GM18520 (cell line): ENCODE measurements at regions not wholly inside any gene's neighbourhood (a gene's known extent, or its start where the extent isn't known, plus 50 kb on each side); places are given as distances from the start of the nearest gene placed in this dataset.
"Not testable (repeated sequence)": the region's sequence is repeated elsewhere in the genome, so short reads cannot be mapped to it uniquely, and the experiment has no call there.

ENCODE experiments used
- ATAC-seq: cut with Tn5 transposase; IDR thresholded peaks from one replicate; pipeline ENCODE4 v1.9.1; 2021; ENCODE audit not compliant: unreplicated experiment

DNA sequence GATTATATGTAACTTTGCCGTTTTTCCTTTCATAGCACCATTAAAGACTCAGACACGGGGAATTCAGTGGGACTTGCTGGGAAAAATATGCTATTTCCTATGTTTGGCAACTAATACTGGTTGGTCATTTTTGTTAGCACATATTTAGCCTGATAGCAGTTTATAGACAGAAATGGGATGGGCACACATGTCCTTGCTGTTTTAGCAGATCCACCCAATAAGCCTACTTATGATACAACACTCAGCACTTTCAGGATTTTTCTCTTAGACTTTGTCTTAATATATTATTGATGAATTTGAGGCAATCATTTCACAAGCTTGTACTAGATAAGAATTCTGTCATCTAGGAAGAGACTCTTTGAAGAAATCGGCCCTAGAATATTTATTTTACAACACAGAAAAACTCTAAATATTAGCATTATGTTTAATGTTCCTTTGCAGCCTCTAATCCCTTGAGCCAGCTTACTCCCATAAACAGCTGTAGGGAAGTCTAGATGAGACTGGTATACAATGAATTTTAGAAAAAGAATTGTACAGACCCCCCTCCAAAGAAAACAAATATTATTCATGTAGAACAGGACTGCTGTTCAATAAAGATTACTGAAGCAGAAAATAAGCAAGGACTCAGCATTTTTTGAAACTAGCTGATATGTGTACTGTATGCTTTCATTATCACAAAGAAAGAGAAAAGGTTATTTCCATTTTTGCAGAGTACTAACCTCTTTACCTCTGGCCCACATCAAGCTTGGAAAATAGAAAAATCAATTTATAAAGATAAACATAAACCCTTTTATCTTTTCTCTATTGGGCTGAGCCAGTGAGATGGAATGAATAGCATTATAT lies 656.8 kb upstream of the SGO1 start:
- no peak for ATAC-seq

DNA sequence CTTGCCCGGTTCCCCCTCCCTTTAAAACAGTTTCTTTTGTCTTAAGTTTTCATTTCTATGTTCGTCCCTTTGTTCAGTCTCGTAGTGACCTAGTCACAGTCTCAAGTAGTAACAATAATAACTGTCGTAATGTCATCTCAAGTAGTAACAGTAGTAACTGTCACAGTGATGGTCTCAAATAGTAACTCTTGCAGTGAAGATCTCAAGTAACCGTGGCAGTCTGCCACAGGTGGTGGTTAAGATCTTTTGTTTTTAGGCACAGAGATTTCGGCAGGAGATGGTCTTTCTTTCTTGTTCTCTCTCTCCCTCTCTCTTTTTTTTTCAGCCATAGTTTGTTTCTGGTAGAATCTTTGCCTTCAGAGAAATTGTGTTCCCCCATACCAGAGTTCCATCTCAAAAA lies 656.0 kb upstream of the SGO1 start:
- ATAC-seq, result no peak

DNA sequence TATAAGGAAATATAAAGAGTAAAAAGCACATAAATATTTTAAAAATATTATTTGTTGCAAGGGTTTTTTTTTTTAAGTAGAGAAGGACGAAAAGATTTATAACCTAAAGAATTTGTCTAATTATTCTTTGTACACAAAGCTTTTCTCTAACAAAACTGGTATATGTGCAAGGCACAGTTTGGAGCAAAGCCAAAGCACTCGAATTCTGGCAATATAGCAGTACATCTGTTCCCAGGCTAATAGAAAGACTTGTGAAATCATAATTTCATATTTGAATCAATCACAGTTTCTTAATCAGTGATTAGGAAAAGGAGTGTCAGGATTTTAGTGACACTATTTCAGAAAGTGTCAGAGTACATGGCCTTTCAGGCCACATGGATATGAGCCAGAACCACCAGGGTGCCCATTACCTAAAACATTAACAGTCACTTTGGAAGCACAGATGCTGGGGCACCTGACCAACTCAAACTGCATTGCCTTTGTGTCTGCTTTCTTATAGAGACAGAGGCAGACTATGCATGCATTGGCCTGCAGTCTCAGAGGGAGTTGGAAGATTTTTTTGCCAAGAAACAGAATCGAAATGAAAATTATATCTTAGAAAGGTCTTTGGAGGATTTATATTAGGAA lies 651.8 kb upstream of the SGO1 start:
- ATAC-seq, result no peak

DNA sequence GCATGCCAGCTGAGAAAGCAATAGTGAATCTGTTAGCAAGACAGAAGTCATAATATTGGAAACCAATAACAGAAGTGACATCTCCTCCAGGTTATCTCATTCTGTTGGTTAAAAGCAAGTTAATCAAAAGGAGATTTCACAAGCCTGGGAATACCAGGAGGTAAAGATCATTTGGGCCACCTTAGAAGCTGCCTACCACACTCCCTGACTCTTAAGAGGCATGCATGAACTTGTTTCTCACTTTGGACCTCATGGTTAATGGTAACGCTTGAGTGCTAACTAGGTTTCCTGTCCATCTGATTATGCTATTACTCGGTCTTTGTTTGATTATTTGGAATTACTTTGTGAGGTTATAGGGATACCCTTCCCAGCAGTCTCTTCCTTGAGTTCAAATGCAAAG lies 650.8 kb upstream of the SGO1 start:
- ATAC-seq, result no peak

DNA sequence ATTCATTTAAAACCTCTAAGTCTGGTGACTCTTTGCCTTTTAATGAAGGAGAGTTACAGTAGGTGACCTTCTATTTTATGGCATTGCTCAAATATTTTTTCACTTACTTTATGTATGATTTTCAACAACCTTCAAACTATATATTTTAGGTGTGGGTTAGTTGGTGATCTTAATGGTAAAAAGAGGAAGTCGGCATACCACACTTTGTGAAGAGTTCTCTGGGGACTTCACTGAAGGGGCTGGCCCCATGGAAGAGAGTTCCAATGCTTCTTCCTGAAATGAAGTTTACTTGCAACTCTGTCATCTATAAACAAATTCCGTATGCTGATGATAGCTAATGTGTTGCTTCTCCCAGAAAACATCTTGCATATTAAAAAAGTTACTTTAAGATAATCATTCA lies 647.0 kb upstream of the SGO1 start:
- ATAC-seq, result no peak

DNA sequence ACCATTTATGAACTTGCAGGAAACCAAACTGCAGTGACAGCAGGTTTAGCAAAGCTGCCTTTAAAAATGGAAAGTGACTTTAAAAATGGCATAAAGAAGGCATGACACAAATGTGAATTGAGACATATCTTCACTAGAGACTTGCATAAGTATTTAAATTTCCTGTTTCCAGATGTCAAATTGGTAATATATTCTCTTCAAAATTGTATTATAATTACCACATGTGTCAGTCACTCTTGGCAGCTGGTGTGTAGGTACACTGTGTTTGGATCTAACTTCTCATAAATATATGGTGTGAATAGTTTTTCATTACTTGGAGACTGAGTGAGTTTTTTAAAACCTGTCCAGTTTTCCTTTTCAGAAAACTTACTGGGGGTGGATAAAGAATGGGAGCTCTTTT lies 636.2 kb upstream of the SGO1 start:
- no peak for ATAC-seq

DNA sequence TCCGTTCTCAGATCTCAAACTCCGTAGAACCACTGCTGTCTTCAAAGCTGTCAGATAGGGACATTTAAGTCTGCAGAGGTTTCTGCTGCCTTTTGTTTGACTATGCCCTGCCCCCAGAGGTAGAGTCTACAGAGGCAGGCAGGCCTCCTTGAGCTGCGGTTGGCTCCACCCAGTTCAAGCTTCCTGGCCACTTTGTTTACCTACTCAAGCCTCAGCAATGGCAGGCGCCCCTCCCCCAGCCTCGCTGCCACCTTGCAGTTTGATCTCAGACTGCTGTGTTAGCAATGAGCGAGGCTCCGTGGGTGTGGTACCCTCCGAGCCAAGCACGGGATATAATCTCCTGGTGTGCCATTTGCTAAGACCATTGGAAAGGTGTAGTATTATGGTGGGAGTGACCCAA lies 634.9 kb upstream of the SGO1 start:
- ATAC-seq, result not testable (repeated sequence)

DNA sequence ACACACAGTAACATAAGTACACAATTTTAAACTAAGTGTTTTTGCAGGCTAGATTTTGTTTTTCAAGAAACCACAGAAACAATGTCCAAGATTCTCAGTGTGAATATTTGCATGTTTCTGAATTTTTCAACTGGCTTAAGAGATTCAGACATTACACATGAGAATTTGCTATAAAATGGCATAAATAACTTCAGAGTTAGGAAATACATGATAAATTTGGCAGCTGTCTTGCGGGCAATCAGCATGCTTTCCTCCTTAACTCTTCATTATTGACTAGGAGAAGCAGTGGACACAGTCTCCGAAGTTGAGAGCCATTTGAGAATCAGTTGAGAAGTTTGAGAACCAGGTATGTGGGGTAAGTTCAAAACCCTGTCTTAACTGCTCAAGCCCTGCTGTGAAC lies 625.6 kb upstream of the SGO1 start:
- no peak for ATAC-seq

DNA sequence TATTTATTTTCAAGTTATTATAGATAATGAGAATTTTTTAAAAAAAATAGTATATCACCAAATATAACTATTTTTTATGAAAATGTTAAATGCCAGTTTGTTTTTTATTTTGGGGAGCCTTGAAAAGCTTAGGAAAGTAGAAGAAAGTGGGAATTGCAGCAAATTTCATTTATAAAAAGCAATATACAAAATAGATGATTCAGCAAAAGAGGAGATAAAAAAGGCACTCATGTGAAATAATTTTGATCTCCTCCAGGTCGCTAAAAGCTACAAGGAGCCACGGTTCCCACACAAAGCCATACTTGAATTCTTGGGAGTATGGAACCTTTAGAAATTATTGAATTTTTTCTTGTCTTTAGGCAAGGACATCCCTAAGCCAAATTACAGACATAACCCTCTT lies 625.0 kb upstream of the SGO1 start:
- no peak for ATAC-seq

DNA sequence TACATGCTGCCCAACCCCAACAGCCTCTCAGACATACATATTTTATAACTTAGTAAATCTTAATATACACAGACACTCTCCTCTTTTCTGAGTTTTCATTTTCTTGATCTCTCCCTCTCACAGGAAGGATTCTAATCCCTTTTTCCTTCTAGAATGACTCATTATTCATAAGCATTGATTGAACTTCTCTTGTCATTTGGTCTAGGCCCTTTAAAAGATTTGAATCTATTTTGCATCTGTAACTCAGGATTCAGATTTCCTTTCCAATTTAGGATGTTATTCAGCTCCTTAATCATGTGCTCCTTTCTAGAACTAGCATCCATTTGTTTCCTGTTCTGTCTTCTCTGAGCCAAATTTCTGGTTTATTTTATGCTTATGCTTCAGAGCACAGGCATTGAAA lies 624.5 kb upstream of the SGO1 start:
- ATAC-seq, result no peak

DNA sequence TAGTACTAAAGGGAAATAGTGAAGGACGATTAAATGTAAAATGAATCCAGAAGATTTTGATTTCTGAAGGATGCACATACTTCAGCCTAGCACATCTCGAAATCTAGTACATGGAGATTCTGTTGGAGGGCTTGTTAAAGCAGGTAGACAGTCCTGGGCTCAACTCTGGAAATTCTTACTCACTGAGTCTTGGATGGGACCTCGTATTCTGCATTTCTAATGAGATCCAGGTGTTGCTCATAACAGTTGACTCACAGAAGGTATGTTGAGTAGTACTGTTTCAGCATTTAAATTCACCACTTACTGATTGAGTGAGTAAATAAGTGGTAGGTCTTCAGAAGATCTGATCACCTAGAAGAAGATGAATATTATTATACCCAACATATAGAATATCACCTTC lies 623.4 kb upstream of the SGO1 start:
- no peak for ATAC-seq

DNA sequence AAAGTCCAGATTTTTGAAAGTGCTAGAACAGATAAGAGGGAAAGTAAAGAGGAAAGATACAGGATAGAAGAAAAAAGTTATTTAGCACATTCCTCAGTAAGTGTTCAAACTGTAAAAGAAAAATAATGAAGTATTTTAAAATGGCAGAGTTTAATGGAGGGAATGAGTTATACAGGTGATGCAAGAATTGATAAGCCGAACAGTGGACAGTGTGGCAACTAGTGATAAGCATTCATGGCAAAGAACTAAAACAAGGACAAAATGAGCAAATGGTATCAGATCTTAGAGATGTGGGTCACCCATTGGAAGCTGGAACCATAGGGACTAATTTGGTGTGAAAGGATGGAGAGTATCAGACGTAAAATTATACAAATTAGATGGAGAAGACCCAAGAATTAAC lies 622.9 kb upstream of the SGO1 start:
- no peak for ATAC-seq

DNA sequence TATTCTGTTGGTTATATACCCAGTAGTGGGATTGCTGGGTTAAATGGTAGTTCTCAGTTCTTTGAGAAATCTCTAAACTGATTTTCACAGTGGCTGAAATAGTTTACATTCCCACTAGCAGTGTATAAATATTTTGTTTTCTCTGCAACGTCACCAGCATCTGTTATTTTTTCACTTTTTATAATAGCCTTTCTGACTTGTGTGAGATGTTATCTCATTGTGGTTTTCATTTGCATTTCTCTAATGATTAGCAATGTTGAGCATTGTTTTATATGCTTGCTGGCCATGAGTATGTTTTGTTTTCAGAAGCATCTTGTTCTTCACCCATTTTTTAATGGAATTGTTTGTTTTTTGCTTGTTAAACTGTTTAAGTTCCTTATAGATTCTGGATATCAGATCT lies 612.7 kb upstream of the SGO1 start:
- ATAC-seq, result no peak

DNA sequence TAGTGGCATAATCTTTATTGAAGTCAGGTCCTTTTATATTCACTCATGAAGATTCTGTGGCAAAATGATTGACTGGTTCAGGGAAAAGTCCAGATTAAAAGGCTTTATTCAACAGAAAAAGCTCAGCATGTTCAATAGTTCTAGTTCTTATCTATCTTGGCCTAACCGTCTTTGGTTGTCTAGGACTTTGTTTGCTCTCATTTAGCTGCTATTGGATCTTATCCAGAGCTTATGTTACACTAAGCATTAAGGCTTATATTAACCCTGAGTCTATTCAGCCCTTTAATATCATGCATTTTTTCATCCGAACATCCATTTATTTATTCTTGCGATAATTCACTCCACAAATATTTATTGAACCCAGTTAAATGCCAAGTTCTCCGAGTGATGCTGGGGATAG lies 601.0 kb upstream of the SGO1 start:
- ATAC-seq, result no peak

DNA sequence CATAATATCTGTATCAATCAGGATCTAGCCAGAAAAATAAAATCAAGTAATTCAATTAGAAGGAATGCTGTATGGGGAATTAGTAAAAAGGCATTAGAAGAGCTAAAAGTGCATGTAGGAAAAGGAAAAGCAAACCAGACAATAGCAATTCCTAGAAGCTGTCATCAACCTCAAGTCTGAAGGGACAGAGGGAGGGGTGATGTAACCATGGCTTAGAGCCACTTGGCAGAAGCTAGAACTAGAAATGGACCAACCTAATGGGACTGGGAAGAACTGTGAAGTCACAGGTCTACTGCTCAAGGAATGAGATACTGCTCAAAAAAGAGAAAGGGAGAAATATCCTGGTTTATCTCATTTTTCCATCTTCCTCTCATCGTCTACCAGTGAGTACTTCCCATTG lies 590.7 kb upstream of the SGO1 start:
- ATAC-seq, result no peak

DNA sequence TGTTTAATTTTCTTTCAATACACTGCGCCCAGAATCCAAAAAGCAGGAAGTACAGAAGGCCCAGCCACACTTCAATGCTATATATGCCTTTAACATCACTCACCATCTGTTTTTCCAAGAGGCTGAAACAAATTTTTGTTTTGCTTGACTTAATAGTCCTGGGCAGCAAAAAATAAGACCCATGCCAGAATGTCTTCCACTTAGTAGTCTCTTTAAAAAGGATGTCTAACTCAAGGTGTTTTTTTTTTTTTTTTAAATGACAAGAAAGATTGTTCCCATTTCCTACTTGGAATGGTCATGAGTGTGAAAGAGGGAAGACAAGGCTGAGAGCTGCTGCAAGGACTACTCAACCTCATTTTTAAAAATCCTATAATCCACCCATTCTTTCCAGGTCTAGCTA lies 590.3 kb upstream of the SGO1 start:
- no peak for ATAC-seq

DNA sequence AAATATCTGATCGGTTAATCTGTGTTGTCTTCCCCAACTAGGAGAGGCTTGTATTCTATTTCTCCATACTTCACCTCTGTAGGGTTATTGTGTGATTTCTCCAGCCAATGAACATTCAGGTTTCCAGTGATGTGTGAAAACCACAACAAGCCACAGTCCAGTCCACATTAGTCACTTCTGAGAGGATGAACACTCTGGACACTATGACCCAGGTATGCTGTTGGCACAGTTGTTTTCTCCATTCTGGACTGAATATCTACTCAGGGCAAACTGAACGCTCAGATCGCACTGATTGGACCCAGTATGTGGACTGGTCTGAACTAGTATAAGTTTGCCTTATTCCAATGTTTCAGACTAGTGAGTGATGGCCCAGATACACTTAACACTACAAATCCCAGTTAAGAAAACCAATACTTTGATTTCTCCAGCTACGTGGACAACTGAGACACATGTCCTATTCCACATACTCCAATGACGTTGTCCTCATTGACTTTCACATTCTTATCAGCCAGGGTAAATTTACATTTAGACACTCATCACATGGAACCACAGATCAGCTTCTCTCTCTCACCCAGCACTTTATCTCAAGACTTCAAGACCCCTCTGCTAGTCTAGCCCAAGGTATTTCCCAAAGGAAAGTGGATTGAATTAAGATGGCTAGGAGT lies 587.4 kb upstream of the SGO1 start:
- ATAC-seq, result no peak

DNA sequence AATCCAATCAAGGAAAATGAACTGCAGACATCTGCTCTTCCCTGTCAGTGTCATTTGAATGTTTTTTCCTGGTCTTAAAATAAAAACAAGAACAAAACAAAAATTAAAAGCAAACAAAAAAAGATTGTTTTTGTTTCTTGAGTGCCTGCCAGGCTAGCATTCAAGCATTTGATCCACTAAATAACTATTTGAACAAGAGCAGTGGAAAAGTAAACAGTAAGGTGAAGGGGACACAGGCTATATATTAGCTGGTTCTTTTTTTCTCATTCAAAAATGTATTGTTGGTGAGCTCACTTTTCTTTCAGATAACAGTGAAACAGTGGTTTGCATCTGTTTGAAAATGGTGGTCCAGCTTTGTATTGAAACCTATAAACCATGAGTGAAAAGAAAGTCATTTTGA lies 586.9 kb upstream of the SGO1 start:
- ATAC-seq, result no peak

DNA sequence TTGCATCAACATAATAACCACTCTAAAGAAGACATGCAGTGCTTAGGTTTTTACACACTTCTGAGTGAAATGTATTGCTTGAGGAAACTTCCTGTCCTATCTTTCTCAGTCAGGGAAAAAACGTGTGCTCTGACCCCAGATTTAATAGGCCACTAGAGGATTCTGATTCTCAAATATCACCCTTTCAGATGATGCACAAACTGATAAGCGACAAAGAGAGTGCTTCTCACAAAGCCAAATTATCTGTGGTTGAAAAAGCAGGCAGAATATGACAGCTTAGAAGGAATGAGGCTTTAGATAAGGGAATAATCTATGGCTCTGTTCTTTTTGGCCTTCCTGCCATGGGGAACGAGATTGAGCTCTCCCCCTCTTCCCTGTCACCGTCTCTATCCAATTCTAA lies 583.4 kb upstream of the SGO1 start:
- no peak for ATAC-seq

DNA sequence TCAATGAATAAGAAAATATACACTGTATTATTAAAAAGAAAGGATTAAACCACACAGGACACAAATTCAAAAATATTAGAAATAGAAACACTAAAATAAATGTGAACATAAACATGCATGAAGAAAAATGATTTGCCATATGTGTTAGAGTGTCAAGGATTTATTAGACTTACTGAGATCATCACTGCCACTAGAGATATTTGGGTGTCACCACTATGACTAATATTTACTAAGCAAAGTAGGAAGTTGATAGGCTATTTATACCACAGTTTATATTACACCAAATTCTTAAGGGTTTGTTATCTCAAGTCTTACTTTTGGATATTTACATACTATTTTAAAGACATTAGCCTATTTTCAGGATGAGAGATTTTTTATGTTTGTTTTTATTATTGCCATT lies 575.0 kb upstream of the SGO1 start:
- no peak for ATAC-seq

DNA sequence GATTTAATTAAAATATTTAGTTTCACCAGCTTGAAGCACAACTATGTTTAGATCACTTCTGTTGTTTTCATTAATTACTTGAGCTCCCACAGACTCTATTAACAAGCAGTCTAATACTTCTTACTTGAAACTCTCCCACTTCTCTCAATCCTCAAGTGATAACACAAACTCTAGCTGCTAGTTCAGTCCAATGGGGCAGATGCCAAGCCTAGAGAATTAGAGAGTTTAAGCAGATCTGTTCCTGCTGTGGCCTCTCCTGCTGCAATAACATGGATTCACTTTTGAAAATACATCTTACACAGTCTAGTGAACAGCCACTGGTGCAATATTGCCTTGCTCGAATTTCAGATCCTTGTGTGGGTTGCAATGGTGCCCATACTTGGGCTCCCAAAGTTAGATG lies 566.4 kb upstream of the SGO1 start:
- ATAC-seq, result no peak

DNA sequence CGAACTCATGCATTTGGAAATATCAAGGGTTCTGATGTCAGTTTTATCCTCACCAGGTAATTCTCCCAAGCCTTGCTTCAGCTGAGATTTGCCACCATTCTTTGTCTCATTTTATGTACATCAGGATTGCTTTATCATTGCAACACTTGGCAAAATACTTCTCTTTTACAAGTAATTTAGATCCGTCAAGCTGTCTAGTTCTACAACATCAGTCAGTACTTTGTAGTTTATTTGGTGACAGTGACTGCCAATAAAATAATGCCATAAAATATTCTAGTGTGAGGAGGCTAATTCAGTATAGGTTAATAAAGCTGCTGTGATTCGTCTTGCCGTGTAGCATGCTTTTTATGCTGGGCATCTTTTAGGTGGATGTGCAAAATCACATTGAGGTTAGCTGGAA lies 565.3 kb upstream of the SGO1 start:
- no peak for ATAC-seq
